A172 (cell line): ENCODE measurements at regions not wholly inside any gene's neighbourhood (a gene's known extent, or its start where the extent isn't known, plus 50 kb on each side); places are given as distances from the start of the nearest gene placed in this dataset.

Experiments
- DNase-seq: peaks from one replicate; pipeline ENCODE4 v3.0.0-alpha.2; 2015; ENCODE audit warnings: low spot score

- DNase-seq, result no peak
These were observed 99.4 kb downstream of the HDGFL1 start for GRCh38 chr6:22668717-22669116.

DNA sequence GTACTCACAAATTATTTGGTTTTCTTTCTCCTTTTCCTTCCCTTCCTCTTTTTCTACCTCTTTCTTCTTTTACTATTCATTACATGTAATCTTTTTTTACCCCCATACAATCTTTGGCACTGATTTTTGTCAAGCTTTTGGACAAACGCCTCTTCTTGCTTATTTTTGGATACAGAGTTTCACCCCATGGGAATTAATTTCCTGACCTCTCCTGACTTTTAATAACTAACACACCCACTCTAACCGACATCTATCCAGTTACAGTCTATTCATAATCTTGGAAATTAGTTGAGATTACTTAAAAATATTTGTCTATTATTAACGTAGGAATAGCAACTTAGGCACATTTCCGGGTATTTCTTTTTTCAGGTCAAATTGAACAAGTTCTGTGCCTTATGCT, 101.2 kb downstream of the HDGFL1 start:
- no peak for DNase-seq

- DNase-seq, result no peak
These were observed 104.1 kb downstream of the HDGFL1 start for GRCh38 chr6:22673474-22673873.

GRCh38 chr6:22680950-22681349, 111.6 kb downstream of the HDGFL1 start:
- no peak for DNase-seq

GRCh38 chr6:22681761-22682160, 112.4 kb downstream of the HDGFL1 start:
- no peak for DNase-seq

- no peak for DNase-seq
These were observed 113.6 kb downstream of the HDGFL1 start for GRCh38 chr6:22682979-22683378.

GRCh38 chr6:22690446-22690845, 121.1 kb downstream of the HDGFL1 start:
- DNase-seq, result no peak

GRCh38 chr6:22694092-22694724, 124.8 kb downstream of the HDGFL1 start:
- DNase-seq, result no peak

DNA sequence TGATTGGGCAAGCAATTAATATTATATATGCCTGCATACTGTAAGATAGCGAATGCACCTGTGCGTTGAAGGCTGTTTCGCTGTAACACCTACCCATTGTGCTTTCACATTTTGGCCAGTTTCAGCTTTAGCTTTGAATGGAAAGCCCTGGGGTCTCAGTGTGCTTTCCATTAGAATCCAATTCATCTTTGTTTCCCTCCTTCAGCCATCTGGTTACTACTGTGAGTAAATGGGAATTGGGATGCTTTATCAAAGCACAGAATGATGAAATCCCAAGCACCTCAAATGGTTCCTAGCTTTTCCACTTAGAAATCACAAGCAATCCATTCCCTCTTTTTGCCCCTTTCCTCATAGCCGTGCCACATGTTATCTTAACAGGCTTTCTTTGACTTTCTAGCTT, 127.1 kb downstream of the HDGFL1 start:
- DNase-seq, result no peak

DNA sequence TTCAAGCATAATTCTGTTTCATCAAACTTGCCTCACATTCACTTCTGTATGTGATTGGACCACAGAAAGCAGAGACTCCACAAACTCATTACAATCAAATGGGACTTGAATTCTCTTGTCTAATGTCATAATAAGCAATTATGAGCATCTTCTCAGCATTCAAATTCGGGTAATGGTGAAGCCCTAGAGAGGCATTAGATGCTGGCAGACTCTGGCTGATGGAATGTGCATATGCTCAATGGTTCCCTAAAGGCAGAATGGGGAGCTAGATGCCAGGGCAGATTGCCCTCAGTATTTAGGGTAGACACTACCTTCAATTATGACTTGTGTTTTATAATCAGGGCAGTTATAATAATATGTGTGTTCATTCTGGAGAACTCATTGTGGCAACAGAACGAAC, 127.9 kb downstream of the HDGFL1 start:
- DNase-seq, result no peak

GRCh38 chr6:22699151-22699550, 129.8 kb downstream of the HDGFL1 start:
- DNase-seq, result no peak

- no peak for DNase-seq
These were observed 137.3 kb downstream of the HDGFL1 start for GRCh38 chr6:22706651-22707050.

GRCh38 chr6:22708469-22708868, 139.1 kb downstream of the HDGFL1 start:
- DNase-seq, result no peak

- DNase-seq, result no peak
These were observed 140.4 kb downstream of the HDGFL1 start for GRCh38 chr6:22709803-22710202.

DNA sequence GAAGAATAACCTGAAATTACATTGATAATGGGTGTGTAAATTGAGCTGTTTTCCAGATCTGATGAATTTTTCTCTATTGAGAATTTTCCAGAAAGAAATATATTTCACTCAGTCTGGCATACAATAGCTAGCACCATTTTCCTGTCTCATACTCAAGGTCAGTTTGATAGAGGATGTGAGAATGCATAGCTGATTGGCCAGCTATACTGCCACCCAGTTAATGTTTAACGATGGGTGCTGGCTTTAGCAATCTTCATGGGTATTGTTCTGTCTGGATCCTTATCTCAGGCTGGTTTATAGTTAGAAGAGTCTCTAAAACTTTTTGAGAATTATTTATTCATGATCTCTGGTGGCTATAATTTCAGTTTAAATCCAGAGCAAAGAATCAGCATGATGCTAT, 147.4 kb downstream of the HDGFL1 start:
- no peak for DNase-seq

DNA sequence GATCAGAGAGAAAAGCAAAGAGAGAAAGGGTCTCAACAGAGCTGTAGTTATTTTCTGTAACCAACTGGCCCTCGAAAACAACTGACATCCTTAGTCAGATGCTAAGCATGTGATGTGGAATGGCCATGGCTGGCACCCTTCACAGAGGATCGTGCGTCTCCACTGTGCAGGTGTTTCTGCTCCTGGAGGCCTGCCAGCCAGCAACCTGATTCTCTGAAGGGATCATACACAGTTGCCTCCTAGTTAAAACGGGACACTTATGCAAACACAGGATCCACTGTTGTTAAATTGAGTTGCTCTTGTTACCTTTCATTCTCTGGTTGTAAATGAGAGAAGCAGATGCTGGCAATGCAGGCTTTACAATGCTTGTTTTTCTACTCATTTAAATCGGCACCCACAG, 148.5 kb downstream of the HDGFL1 start:
- no peak for DNase-seq

DNA sequence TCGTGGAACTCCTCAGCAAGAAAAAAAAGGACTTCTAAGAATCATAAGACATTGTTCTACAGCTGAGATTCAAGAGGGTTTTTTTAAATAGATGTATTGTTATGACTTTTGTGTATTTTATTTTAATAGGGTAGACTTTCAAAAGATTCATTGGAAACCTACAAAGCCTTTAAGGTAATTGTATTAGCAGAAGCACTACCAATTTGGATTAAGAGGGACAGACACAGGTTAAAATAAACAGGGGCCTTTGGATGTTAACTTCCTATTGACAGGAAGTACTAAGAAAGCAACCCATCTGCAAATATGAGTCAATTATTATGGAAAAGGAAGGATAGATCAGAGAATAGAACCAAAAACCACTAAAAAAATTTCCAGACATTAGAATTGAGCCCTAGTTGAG, 153.5 kb downstream of the HDGFL1 start:
- no peak for DNase-seq

GRCh38 chr6:22726966-22727365, 157.6 kb downstream of the HDGFL1 start:
- no peak for DNase-seq

GRCh38 chr6:22727710-22728109, 158.3 kb downstream of the HDGFL1 start:
- DNase-seq, result no peak

DNA sequence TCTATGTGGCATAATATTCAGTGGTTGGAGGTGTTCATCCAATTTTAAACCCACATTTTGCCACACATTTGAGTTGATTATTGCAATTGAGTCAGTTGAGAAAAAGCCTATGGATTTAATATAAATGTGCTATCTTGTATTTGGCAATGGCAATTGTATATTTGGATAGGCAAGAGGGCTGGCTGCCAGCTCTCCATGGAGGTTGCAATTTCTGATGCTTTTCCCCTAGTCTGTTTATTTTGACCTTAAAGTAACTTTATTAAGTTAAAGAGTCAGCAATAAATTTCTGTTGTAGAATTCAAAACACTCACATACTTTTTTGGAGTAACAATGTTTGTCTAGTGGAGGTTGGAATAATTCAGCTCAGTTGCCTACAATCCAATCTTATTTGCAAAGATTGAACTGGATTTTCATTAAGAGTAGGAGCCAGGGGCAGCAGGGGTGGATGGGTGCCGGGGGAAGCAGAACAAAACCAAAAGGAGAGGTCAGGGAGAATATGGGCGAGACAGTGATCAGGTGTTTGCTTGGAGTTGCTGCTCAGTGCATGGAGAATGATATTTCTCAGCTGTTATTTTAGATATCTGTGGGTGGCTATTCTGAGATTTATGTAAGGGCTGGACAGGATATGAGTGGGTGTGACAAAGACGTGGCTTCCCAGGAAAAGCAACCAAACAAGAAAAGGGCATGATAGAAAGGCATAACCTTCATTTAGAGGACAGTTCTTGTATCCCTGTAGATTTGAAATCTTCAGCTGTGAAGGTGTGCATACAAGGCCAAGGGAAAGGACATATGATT, 163.0 kb downstream of the HDGFL1 start:
- DNase-seq, result no peak

DNA sequence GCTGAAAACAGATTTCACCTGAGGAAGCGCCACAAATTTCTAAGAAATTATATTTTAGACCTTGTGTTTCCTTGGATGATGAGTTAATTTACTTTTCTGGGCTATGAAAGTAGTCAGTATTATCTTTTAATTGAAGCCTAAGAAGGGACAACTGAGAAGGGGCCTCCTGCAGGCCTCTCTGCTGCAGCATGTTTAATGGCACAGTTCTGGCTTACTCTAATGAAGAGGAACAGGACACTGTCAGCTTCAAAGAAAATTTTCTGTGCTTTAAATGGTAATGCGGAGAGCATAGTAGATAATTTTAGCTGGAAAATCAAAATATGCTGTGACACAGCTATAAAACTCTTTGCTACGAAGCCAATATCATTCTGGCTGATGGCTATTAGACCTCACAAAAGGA, 167.4 kb downstream of the HDGFL1 start:
- DNase-seq, result no peak

- DNase-seq, result peak; percentile 3
These were observed 168.0 kb downstream of the HDGFL1 start for GRCh38 chr6:22737331-22737730.

DNA sequence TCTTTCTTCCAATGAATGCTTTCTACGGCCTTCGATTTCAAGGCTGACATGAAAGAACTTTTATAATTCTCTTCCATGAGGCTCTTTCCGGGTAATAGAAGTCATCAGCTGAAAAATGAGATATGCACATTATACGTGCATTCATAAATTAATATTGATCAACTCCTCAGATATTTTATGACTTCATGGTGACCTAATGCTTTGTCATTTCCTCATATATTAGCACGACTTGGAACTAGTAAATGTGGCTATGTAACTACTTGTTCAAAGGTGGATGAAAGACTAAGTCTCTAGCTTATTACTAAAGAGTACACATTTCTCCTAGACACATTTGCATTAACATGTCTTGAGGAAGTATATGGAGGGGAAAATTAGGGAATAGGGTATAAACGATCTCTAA, 168.8 kb downstream of the HDGFL1 start:
- DNase-seq, result no peak

GRCh38 chr6:22747571-22747970, 178.2 kb downstream of the HDGFL1 start:
- DNase-seq, result no peak
